OCI-LY3 (cell line): ENCODE measurements at regions not wholly inside any gene's neighbourhood (a gene's known extent, or its start where the extent isn't known, plus 50 kb on each side); places are given as distances from the start of the nearest gene placed in this dataset.

ENCODE experiments used
- H2AFZ ChIP-seq: fragments of 200-600, 300-600 bp; shearing (Covaris generic); 2 replicates; pipeline ENCODE4 v1.6.0; 2014; ENCODE audit warnings: antibody characterized with exemption, low read depth, low read length
- H3K27ac ChIP-seq: fragments of 200-600, 300-600 bp; sonication (generic); 2 replicates; pipeline ENCODE4 v1.5.1; 2014; ENCODE audit warnings: mild to moderate bottlenecking, low read length, moderate library complexity, mixed read lengths
- H3K27me3 ChIP-seq: fragments of 200-600, 300-600 bp; sonication (generic); 2 replicates; pipeline ENCODE4 v1.6.1; 2014; ENCODE audit warnings: low read depth, low read length, mixed read lengths
- H3K36me3 ChIP-seq: fragments of 200-600, 300-600 bp; sonication (generic); replicated peaks from 2 replicates; pipeline ENCODE3; 2014; ENCODE audit warnings: low read depth, low read length, mixed read lengths
- H3K4me1 ChIP-seq: fragments of 300-600, 200-600 bp; sonication (generic); 2 replicates; pipeline ENCODE4 v1.6.1; 2014; ENCODE audit warnings: low read length, mixed read lengths
- H3K4me2 ChIP-seq: fragments of 200-600, 300-600 bp; sonication (generic); 2 replicates; pipeline ENCODE4 v1.6.1; 2014; ENCODE audit warnings: low read length, mixed read lengths
- H3K4me3 ChIP-seq: fragments of 300-600, 200-600 bp; sonication (generic); 2 replicates; pipeline ENCODE4 v1.5.1; 2014; ENCODE audit warnings: antibody characterized with exemption, mild to moderate bottlenecking, low read length, moderate library complexity
- H3K79me2 ChIP-seq: fragments of 300-600, 200-600 bp; shearing (Covaris generic); 2 replicates; pipeline ENCODE4 v1.6.1; 2014; ENCODE audit warnings: mild to moderate bottlenecking, low read length, mixed read lengths
- H3K9ac ChIP-seq: fragments of 300-600, 200-600 bp; shearing (Covaris generic); 2 replicates; pipeline ENCODE4 v1.6.0; 2014; ENCODE audit warnings: mild to moderate bottlenecking, low read length, moderate library complexity
- H3K9me3 ChIP-seq: fragments of 200-600, 300-600 bp; shearing (Covaris generic); 2 replicates; pipeline ENCODE4 v1.6.1; 2014; ENCODE audit warnings: low read length, mixed read lengths; ENCODE audit not compliant: insufficient read depth
- H4K20me1 ChIP-seq: fragments of 200-600, 300-600 bp; sonication (generic); 2 replicates; pipeline ENCODE4 v1.6.1; 2016; ENCODE audit warnings: low read length, mixed read lengths; ENCODE audit not compliant: insufficient read depth
- EZH2phosphoT487 ChIP-seq: fragments of 200-600 bp; shearing (Covaris generic); IDR thresholded peaks from 2 replicates; pipeline ENCODE4 v1.6.1; 2018; ENCODE audit warnings: antibody characterized with exemption, mixed run types, low read depth
- TF ChIP-seq, protein P1 (sequence below): fragments of 200-600, 300-600 bp; sonication (generic); IDR thresholded peaks from 2 replicates; pipeline ENCODE4 v1.5.1; 2014; ENCODE audit warnings: antibody characterized with exemption, low read length, low read depth

DNA sequence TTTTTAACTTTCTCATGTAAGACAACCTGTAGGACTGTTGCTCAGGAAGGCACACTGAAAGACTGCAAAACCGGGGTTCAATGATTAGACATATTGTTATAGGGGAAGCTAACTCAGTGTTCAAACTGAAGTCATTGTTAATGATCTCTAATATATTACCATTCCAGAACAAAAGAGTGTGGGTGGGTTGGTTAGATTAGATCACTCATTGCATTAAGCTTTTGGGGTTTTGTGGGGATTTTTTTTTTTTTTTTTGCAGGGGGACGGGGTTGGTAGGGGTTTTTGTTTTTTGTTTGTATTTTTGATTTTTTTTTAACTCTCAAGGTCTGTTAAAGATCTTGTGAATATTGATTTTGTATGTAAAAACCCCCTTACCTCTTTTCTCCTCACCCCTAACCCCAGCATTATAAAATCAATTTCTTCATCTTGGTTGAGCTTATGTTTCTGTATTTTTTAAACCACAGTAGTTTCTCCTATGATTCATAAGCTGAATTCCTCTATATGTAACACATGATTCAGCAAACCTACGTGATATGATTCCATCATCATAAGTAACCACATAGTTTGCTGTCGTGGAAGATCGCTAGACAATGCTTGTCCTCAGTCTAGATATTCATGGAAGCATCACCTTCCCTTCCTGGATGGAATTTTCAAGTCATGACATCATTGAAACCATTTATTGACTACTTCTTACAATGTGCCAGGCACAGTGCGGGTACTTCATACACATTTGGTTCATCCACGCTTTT, 544.1 kb upstream of the MDFIC2 start:
- H3K4me2 ChIP-seq, result peak overlapping the region; percentile 3
- no peak overlapping the region for H3K27ac ChIP-seq
- H3K79me2 ChIP-seq, result no peaks in the 10 kb centered on the region
- H3K36me3 ChIP-seq, result no peaks in the 10 kb centered on the region
- H3K4me1 ChIP-seq, result peaks cover 15% of the 10 kb centered on the region
- H3K4me3 ChIP-seq, result no peak overlapping the region
- H4K20me1 ChIP-seq, result no peaks in the 10 kb centered on the region
- no peaks in the 10 kb centered on the region for H3K9me3 ChIP-seq
- no peak for TF ChIP-seq EZH2phosphoT487
- no peak overlapping the region for H2AFZ ChIP-seq
- no peaks in the 10 kb centered on the region for H3K27me3 ChIP-seq
- no peak overlapping the region for H3K9ac ChIP-seq

DNA sequence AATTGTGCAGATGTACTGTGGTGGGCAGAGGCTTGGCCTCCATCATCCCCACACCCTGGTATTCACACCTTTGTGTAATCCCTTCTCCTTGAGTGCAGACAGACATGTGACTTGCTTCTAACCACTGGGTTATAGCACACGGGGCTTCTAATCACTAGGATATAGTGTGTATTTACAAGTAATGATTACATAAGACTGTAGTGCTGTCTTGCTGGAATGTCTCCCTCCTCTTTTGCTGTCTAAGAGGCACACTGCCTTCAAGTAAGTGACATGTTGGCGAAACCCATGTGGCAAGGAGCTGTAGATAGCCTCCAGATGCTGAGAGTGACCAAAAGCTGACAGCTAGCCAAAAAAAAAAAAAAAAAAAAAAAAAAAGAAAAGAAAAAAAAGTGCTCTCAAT, 542.7 kb upstream of the MDFIC2 start:
- peaks cover 15% of the 10 kb centered on the region for H3K4me1 ChIP-seq
- TF ChIP-seq, protein P1, sequence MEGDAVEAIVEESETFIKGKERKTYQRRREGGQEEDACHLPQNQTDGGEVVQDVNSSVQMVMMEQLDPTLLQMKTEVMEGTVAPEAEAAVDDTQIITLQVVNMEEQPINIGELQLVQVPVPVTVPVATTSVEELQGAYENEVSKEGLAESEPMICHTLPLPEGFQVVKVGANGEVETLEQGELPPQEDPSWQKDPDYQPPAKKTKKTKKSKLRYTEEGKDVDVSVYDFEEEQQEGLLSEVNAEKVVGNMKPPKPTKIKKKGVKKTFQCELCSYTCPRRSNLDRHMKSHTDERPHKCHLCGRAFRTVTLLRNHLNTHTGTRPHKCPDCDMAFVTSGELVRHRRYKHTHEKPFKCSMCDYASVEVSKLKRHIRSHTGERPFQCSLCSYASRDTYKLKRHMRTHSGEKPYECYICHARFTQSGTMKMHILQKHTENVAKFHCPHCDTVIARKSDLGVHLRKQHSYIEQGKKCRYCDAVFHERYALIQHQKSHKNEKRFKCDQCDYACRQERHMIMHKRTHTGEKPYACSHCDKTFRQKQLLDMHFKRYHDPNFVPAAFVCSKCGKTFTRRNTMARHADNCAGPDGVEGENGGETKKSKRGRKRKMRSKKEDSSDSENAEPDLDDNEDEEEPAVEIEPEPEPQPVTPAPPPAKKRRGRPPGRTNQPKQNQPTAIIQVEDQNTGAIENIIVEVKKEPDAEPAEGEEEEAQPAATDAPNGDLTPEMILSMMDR, result no peak
- no peak for TF ChIP-seq EZH2phosphoT487
- H2AFZ ChIP-seq, result no peak overlapping the region
- H3K9me3 ChIP-seq, result no peaks in the 10 kb centered on the region
- H3K27ac ChIP-seq, result no peak overlapping the region
- H3K36me3 ChIP-seq, result no peaks in the 10 kb centered on the region
- H3K79me2 ChIP-seq, result no peaks in the 10 kb centered on the region
- no peak overlapping the region for H3K9ac ChIP-seq
- no peak overlapping the region for H3K4me2 ChIP-seq
- H3K27me3 ChIP-seq, result no peaks in the 10 kb centered on the region
- no peak overlapping the region for H3K4me3 ChIP-seq
- no peaks in the 10 kb centered on the region for H4K20me1 ChIP-seq

DNA sequence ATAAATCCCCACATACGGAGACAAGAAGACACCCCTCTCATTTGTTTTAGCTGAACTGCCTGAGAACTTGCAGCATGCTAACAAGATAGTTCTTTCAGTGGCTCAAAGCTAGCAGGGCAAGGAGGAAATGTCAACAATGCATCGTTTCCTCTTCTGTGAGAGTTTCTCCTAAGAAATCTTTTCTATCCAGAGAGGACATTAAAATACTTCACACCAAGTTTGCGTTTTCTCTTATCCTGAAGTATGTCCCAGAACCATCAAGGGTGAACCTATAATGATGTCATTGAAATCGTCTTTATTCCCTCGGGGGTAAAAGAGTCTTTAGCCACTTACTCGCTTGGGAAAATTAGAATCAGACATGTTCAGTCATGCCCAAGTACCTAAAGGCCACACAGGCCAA, 541.7 kb upstream of the MDFIC2 start:
- Histone ChIP-seq H3K4me3 (no peak overlapping the region), H3K9ac (no peak overlapping the region), H3K27me3 (no peaks in the 10 kb centered on the region), H3K79me2 (no peaks in the 10 kb centered on the region), H4K20me1 (no peaks in the 10 kb centered on the region), H2AFZ (no peak overlapping the region), H3K4me1 (peaks cover 15% of the 10 kb centered on the region), H3K9me3 (no peaks in the 10 kb centered on the region), H3K4me2 (no peak overlapping the region), H3K27ac (no peak overlapping the region), H3K36me3 (no peaks in the 10 kb centered on the region)
- TF ChIP-seq EZH2phosphoT487, result no peak
- TF ChIP-seq, protein P1, result no peak

DNA sequence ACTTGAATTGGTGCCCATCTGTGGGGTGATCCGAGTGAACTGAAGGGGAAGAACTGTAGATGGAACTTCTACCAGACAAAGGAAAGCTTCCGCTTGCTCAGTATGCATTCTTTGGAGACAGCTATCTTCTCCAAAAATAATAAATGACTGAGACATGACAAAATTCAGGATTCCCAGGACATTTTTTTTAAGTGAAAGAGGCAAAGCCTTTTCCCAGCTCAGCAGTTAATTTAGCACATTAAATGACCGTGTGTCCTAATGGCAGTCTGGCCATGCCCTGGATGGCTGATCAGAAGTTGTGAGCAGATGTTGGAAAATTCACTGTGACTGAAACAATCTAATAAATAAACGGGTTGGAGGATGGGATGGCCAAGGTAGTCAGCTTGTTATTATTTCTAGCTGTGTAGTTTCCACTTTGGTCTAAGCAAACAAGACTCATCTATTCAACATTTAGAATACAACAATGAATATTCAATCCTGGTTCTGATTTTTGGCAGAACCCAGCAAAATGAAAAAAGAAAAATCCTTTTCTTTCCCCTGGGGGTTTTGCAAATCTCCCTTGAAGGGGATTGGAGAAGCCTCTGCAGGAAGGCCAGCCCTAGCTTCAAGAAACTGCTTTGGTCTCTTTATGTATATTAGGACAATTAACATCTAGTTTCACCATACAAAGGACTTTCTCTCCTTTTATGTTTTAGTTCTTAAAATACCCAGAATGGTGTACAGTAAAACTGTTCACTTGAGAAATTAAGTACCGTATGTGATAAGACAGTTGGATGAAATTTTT, 540.9 kb upstream of the MDFIC2 start:
- no peaks in the 10 kb centered on the region for H3K27me3 ChIP-seq
- no peaks in the 10 kb centered on the region for H4K20me1 ChIP-seq
- H3K4me1 ChIP-seq, result peaks cover 15% of the 10 kb centered on the region
- H3K4me3 ChIP-seq, result no peak overlapping the region
- H3K9ac ChIP-seq, result no peak overlapping the region
- H3K9me3 ChIP-seq, result no peaks in the 10 kb centered on the region
- H3K27ac ChIP-seq, result no peak overlapping the region
- H3K79me2 ChIP-seq, result no peaks in the 10 kb centered on the region
- no peak overlapping the region for H3K4me2 ChIP-seq
- H2AFZ ChIP-seq, result no peak overlapping the region
- H3K36me3 ChIP-seq, result no peaks in the 10 kb centered on the region
- no peak for TF ChIP-seq EZH2phosphoT487
